ENCODE measurements at regions not wholly inside any gene's neighbourhood (a gene's known extent, or its start where the extent isn't known, plus 50 kb on each side); places are given as distances from the start of the nearest gene placed in this dataset.

- no peak for DNase-seq (ENCODE audit: low spot score)
Observed at GRCh38 chr11:94671553-94672366, 96.4 kb upstream of the AMOTL1 start.

GRCh38 chr11:94672636-94673035, 95.5 kb upstream of the AMOTL1 start:
- DNase-seq (ENCODE audit: low spot score) = no peak

- no peak for DNase-seq (ENCODE audit: low spot score)
Observed at GRCh38 chr11:94673386-94673785, 94.8 kb upstream of the AMOTL1 start.

GRCh38 chr11:94673951-94674491, 94.1 kb upstream of the AMOTL1 start:
- DNase-seq (ENCODE audit: low spot score) = no peak

GRCh38 chr11:94675239-94675638, 92.9 kb upstream of the AMOTL1 start:
- DNase-seq (ENCODE audit: low spot score) = no peak

- DNase-seq (ENCODE audit: low spot score) = no peak
Observed at GRCh38 chr11:94675813-94676212, 92.3 kb upstream of the AMOTL1 start.

- DNase-seq (ENCODE audit: low spot score) = no peak
Observed at GRCh38 chr11:94676814-94677213, 91.3 kb upstream of the AMOTL1 start.

- DNase-seq (ENCODE audit: low spot score) = no peak
Observed at GRCh38 chr11:94678236-94678635, 89.9 kb upstream of the AMOTL1 start.

- no peak for DNase-seq (ENCODE audit: low spot score)
Observed at GRCh38 chr11:94678901-94679300, 89.3 kb upstream of the AMOTL1 start.

- DNase-seq (ENCODE audit: low spot score) = no peak
Observed at GRCh38 chr11:94680426-94680825, 87.7 kb upstream of the AMOTL1 start.

GRCh38 chr11:94681140-94681539, 87.0 kb upstream of the AMOTL1 start:
- DNase-seq (ENCODE audit: low spot score) = no peak

- no peak for DNase-seq (ENCODE audit: low spot score)
Observed at GRCh38 chr11:94681852-94682251, 86.3 kb upstream of the AMOTL1 start.

GRCh38 chr11:94694309-94695060, 73.7 kb upstream of the AMOTL1 start:
- DNase-seq (ENCODE audit: low spot score) = no peak

GRCh38 chr11:94697156-94697555, 71.0 kb upstream of the AMOTL1 start:
- DNase-seq (ENCODE audit: low spot score) = no peak

GRCh38 chr11:94700622-94701021, 67.5 kb upstream of the AMOTL1 start:
- DNase-seq (ENCODE audit: low spot score) = no peak

GRCh38 chr11:94702481-94702880, 65.7 kb upstream of the AMOTL1 start:
- no peak for DNase-seq (ENCODE audit: low spot score)

GRCh38 chr11:94705419-94705818, 62.7 kb upstream of the AMOTL1 start:
- DNase-seq (ENCODE audit: low spot score) = no peak

GRCh38 chr11:94705891-94706615, 62.1 kb upstream of the AMOTL1 start:
- DNase-seq (ENCODE audit: low spot score) = peak; percentile 18

- DNase-seq (ENCODE audit: low spot score) = no peak
Observed at GRCh38 chr11:94708176-94708575, 60.0 kb upstream of the AMOTL1 start.

- DNase-seq (ENCODE audit: low spot score) = no peak
Observed at GRCh38 chr11:94708642-94709041, 59.5 kb upstream of the AMOTL1 start.

GRCh38 chr11:94715225-94715624, 52.9 kb upstream of the AMOTL1 start:
- no peak for DNase-seq (ENCODE audit: low spot score)

GRCh38 chr11:94717667-94718066, 50.5 kb upstream of the AMOTL1 start:
- DNase-seq (ENCODE audit: low spot score) = no peak

Data from AG08396 (cell line).